Transverse colon (tissue), 4 donors: ENCODE measurements at regions not wholly inside any gene's neighbourhood (a gene's known extent, or its start where the extent isn't known, plus 50 kb on each side); places are given as distances from the start of the nearest gene placed in this dataset.

Experiments
- DNase-seq: peaks from one replicate; pipeline ENCODE4 v3.0.0-alpha.2; 2019
- H3K27ac ChIP-seq, 4 donors: fragments of 200-600 bp; sonication (generic); 2 replicates each; pipeline ENCODE4 v1.5.1; 2016 to 2018; ENCODE audit warnings: inconsistent platforms in 4 of 4
- H3K27me3 ChIP-seq: fragments of 200-600 bp; sonication (generic); 2 replicates; pipeline ENCODE4 v1.5.1; 2017; ENCODE audit warnings: inconsistent platforms
- H3K36me3 ChIP-seq, 4 donors: fragments of 200-600 bp; sonication (generic); 2 replicates each; pipeline ENCODE4 v1.5.1; 2017 to 2019; ENCODE audit warnings: inconsistent platforms in 4 of 4
- H3K4me1 ChIP-seq, 4 donors: fragments of 200-600 bp; sonication (generic); 2 replicates each; pipeline ENCODE4 v1.5.1; 2017 to 2020; ENCODE audit warnings: inconsistent platforms in 4 of 4
- H3K4me3 ChIP-seq, 4 donors: fragments of 200-600 bp; sonication (generic); 1 replicate in 1 of 4; 2 replicates in 3 of 4; pipeline versions ENCODE4 v1.5.1 to v1.6.1; 2017 to 2019; ENCODE audit warnings: inconsistent platforms in 4 of 4
- H3K9me3 ChIP-seq, 2 donors: fragments of 200-600 bp; sonication (generic); 2 replicates each; pipeline ENCODE4 v1.5.1; 2017 to 2019; ENCODE audit warnings: inconsistent platforms in 2 of 2
- EP300 ChIP-seq: sonication (generic); formaldehyde crosslinking; IDR thresholded peaks from one replicate; pipeline ENCODE4 v1.6.1; 2017; ENCODE audit warnings: antibody characterized with exemption, low read depth
- POLR2A ChIP-seq: fragments of 450-650 bp; IDR thresholded peaks from one replicate; pipeline ENCODE4 v1.6.1; 2016; ENCODE audit warnings: antibody characterized with exemption, mild to moderate bottlenecking, moderate library complexity
- POLR2AphosphoS5 ChIP-seq, 3 donors: sonication (generic); formaldehyde crosslinking; IDR thresholded peaks; one replicate each; pipeline ENCODE4 v1.6.1; 2016; ENCODE audit warnings: antibody characterized with exemption in 3 of 3
- WGBS, 2 donors: methylation state at CpG; one replicate each; pipeline ENCODE4 v1.1.5; 2018; ENCODE audit warnings: low coverage in 1 of 2; 5-methylcytosine and 5-hydroxymethylcytosine counted together
- in situ Hi-C, 4 donors: fragments of 200-750 bp; cut with MboI; loops; one replicate each; pipeline versions ENCODE4 v1.15.0 to v1.15.1; 2017; ENCODE audit warnings: low sequenced_read_pairs in 3 of 4, low pct_ligation_motif_present in 1 of 4, low pct_unique_long_range_greater_than_20kb in 1 of 4
- intact Hi-C: fragments of 100-400 bp; cut with DNase I; formaldehyde crosslinking; loops from one replicate; pipeline ENCODE4 v1.15.1; 2023; ENCODE audit warnings: low total_unique reads
- TF ChIP-seq, protein P1 (sequence below), 5 experiments: fragments of 200-600 bp in 3 of 5; fragments of 450-650 bp in 2 of 5; sonication (generic) in 3 of 5; IDR thresholded peaks; 1 replicate in 2 of 5; 2 replicates in 3 of 5; pipeline ENCODE4 v1.5.1; 2016 to 2017; ENCODE audit warnings: antibody characterized with exemption in 5 of 5, inconsistent platforms in 3 of 5, mild to moderate bottlenecking in 2 of 5, moderate library complexity in 1 of 5

GRCh38 chr2:35562488-35562887 is 793.1 kb upstream of the CRIM1 start:
- in situ Hi-C loops (no loop called here), intact Hi-C loops (no loop called here)
- Histone ChIP-seq H3K27ac (no peak overlapping the region), H3K4me3 (no peak overlapping the region), H3K9me3 (no peaks in the 10 kb centered on the region), H3K36me3 (no peaks in the 10 kb centered on the region), H3K4me1 (no peaks in the 10 kb centered on the region), H3K27me3 (no peaks in the 10 kb centered on the region)
- DNase-seq, result no peak
- TF ChIP-seq, protein P1, sequence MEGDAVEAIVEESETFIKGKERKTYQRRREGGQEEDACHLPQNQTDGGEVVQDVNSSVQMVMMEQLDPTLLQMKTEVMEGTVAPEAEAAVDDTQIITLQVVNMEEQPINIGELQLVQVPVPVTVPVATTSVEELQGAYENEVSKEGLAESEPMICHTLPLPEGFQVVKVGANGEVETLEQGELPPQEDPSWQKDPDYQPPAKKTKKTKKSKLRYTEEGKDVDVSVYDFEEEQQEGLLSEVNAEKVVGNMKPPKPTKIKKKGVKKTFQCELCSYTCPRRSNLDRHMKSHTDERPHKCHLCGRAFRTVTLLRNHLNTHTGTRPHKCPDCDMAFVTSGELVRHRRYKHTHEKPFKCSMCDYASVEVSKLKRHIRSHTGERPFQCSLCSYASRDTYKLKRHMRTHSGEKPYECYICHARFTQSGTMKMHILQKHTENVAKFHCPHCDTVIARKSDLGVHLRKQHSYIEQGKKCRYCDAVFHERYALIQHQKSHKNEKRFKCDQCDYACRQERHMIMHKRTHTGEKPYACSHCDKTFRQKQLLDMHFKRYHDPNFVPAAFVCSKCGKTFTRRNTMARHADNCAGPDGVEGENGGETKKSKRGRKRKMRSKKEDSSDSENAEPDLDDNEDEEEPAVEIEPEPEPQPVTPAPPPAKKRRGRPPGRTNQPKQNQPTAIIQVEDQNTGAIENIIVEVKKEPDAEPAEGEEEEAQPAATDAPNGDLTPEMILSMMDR (IDR thresholded peaks at IDR 0.05), result no peak
- no peak for TF ChIP-seq EP300
- no peak for TF ChIP-seq POLR2AphosphoS5 (IDR thresholded peaks at IDR 0.05)
- TF ChIP-seq POLR2A, result no peak
- 71 to 87% methylated on average over 2 of the region's 2 CpGs for WGBS, 2 donors

GRCh38 chr2:35548171-35548570 is 807.4 kb upstream of the CRIM1 start:
- H3K9me3 ChIP-seq, result no peaks in the 10 kb centered on the region
- WGBS, 2 donors, result 63 to 74% methylated on average over 1 of the region's 1 CpG
- in situ Hi-C loops, result no loop called here

DNA sequence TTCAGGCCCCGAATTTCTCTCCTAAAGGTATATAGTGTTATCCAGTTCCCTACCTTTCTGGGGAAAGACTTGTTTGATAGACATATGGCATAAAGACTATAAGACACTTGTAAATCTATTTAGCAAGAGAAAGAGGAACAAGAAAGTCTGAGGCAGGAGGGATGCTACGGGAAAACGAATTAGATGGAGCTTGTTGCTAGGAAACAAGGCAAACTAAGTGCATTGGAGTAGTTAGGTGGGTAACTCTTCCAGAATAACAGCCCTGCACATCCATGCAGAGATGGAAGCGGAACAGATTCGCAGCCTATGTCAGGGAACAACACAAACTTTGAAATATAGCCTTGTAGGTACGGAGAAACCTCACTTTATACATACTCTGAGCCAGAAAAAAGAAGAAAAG is 810.3 kb upstream of the CRIM1 start:
- WGBS, 2 donors, result 75 to 85% methylated on average over 6 of the region's 6 CpGs
- no peak for DNase-seq
- H3K4me1 ChIP-seq, result no peaks in the 10 kb centered on the region
- intact Hi-C loops (no loop called here), in situ Hi-C loops (no loop called here)
- no peaks in the 10 kb centered on the region for H3K27me3 ChIP-seq
- TF ChIP-seq POLR2A, result no peak
- no peak for TF ChIP-seq POLR2AphosphoS5 (IDR thresholded peaks at IDR 0.05)
- TF ChIP-seq, protein P1 (IDR thresholded peaks at IDR 0.05), result no peak
- no peaks in the 10 kb centered on the region for H3K9me3 ChIP-seq
- no peak overlapping the region for H3K4me3 ChIP-seq
- no peaks in the 10 kb centered on the region for H3K36me3 ChIP-seq
- no peak overlapping the region for H3K27ac ChIP-seq

More at GRCh38 chr2:35548171-35548570, 807.4 kb upstream of the CRIM1 start:
- TF ChIP-seq EP300 (no peak), POLR2A (no peak), POLR2AphosphoS5 (IDR thresholded peaks at IDR 0.05) (no peak)
- TF ChIP-seq, protein P1 (IDR thresholded peaks at IDR 0.05), result no peak
- intact Hi-C loops, result no loop called here
- Histone ChIP-seq H3K4me1 (no peaks in the 10 kb centered on the region), H3K27me3 (no peaks in the 10 kb centered on the region), H3K4me3 (no peak overlapping the region), H3K27ac (no peak overlapping the region), H3K36me3 (no peaks in the 10 kb centered on the region)
- DNase-seq, result no peak

DNA sequence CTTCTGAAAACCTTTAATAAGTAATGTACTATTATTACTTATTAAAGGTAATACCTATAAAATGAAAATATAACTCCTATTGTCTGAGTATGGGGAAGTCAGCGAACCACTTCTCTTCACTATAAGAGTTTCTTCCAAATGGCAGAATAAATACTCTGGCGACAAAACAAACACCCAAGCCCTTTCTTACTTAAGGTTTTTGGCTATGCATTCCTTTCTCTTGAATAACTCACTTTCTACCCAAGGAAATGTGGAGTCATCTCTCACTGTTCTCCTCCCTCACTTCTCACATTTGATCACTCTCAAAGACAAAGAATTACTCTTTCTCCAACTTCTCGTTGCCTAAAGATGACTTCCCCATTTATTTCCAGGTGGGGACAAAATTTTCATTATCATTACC is 816.8 kb upstream of the CRIM1 start:
- intact Hi-C loops (no loop called here), in situ Hi-C loops (no loop called here)
- TF ChIP-seq POLR2A (no peak), POLR2AphosphoS5 (IDR thresholded peaks at IDR 0.05) (no peak), EP300 (no peak)
- TF ChIP-seq, protein P1 (IDR thresholded peaks at IDR 0.05), result no peak
- H3K9me3 ChIP-seq, result no peaks in the 10 kb centered on the region
- WGBS, 2 donors, result 74 to 77% methylated on average over 3 of the region's 3 CpGs
- H3K36me3 ChIP-seq, result no peaks in the 10 kb centered on the region
- H3K27me3 ChIP-seq, result no peaks in the 10 kb centered on the region
- H3K27ac ChIP-seq, result no peak overlapping the region
- DNase-seq, result no peak
- H3K4me1 ChIP-seq, result no peaks in the 10 kb centered on the region
- H3K4me3 ChIP-seq, result no peak overlapping the region
